NCI-H2081 (cell line): ENCODE measurements at regions not wholly inside any gene's neighbourhood (a gene's known extent, or its start where the extent isn't known, plus 50 kb on each side); places are given as distances from the start of the nearest gene placed in this dataset.
"Not testable (repeated sequence)": the region's sequence is repeated elsewhere in the genome, so short reads cannot be mapped to it uniquely, and the experiment has no call there.

Source experiments
- DNase-seq, 2 experiments: peaks; one replicate each; lab custom pipeline; 2025; lab: John Stamatoyannopoulos, UW

DNA sequence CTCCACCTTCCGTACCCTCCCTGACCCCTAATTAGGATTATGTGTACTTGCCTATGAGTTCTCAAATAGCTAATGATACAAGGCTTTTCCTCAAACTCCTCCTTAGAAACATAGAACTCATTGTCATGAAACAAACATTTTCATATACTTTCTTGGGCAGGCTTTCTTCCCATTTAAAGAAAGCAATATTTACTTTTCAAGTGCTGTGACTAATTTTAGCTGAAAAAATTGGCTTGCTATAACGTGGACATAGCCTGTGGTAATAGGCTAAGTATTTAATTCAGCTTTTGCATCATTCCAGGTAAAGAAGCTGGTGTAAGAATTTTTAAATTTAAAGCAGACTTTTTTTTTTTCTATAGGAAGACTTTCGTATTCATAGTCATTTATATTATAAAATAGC lies 208.7 kb downstream of the SOX2 start:
- no peak for DNase-seq

GRCh38 chr3:181921220-181921619 lies 209.5 kb downstream of the SOX2 start:
- no peak for DNase-seq

DNA sequence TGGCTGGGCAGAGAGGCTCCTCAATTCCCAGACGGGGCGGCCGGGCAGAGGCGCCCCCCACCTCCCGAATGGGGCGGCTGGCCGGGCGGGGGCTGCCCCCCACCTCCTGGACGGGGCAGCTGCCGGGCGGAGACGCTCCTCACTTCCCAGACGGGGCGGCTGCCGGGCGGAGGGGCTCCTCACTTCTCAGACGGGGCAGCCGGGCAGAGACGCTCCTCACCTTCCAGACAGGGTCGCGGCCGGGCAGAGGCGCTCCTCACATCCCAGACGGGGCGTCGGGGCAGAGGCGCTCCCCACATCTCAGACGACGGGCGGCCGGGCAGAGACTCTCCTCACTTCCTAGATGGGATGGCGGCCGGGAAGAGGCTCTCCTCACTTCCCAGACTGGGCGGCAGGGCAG lies 214.1 kb downstream of the SOX2 start:
- not testable (repeated sequence) for DNase-seq

- no peak for DNase-seq
These were observed 217.8 kb downstream of the SOX2 start for GRCh38 chr3:181929501-181929900.

- DNase-seq, result no peak
These were observed 218.4 kb downstream of the SOX2 start for GRCh38 chr3:181930105-181930504.

- no peak for DNase-seq
These were observed 220.3 kb downstream of the SOX2 start for GRCh38 chr3:181932039-181932438.

- DNase-seq, result peak in 1 of 2 experiments; percentile 34
These were observed 221.4 kb downstream of the SOX2 start for GRCh38 chr3:181933052-181933618.

- no peak for DNase-seq
These were observed 224.2 kb downstream of the SOX2 start for GRCh38 chr3:181935915-181936314.

- DNase-seq, result no peak
These were observed 225.0 kb downstream of the SOX2 start for GRCh38 chr3:181936774-181937173.

- DNase-seq, result peak; percentile 24 to 42
These were observed 226.9 kb downstream of the SOX2 start for GRCh38 chr3:181938580-181938979.

DNA sequence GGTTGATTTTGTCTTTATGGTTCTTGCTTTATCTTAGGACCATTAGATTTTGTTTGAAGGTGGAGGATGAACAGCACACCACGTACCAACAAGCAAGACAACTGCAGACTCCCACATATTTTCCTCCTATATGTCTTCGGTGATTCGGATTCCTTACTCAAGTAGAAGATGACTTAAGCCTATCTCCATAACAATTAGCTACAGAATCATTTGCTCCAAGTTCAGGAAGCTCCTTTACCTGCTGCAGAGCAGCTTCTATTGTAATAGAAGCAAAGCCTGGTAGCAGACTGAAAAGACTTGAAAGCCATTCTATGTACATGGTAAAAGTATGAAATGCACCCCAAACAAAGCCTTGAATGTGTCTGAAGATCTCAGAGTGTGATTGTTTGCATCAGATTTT lies 229.0 kb downstream of the SOX2 start:
- DNase-seq, result peak in 1 of 2 experiments; percentile 54

GRCh38 chr3:181941250-181941649 lies 229.5 kb downstream of the SOX2 start:
- no peak for DNase-seq

- peak; percentile 63 to 69 for DNase-seq
These were observed 231.6 kb downstream of the SOX2 start for GRCh38 chr3:181943285-181943684.

- no peak for DNase-seq
These were observed 235.9 kb downstream of the SOX2 start for GRCh38 chr3:181947606-181948005.

GRCh38 chr3:181948286-181948685 lies 236.6 kb downstream of the SOX2 start:
- peak in 1 of 2 experiments; percentile 26 for DNase-seq

GRCh38 chr3:181952221-181952620 lies 240.5 kb downstream of the SOX2 start:
- no peak for DNase-seq

GRCh38 chr3:181952929-181953328 lies 241.2 kb downstream of the SOX2 start:
- no peak for DNase-seq

- no peak for DNase-seq
These were observed 243.8 kb downstream of the SOX2 start for GRCh38 chr3:181955566-181955965.

GRCh38 chr3:181956122-181956521 lies 244.4 kb downstream of the SOX2 start:
- DNase-seq, result no peak

- peak; percentile 38 to 46 for DNase-seq
These were observed 254.7 kb downstream of the SOX2 start for GRCh38 chr3:181966393-181966792.

- DNase-seq, result no peak
These were observed 258.2 kb downstream of the SOX2 start for GRCh38 chr3:181969925-181970324.

DNA sequence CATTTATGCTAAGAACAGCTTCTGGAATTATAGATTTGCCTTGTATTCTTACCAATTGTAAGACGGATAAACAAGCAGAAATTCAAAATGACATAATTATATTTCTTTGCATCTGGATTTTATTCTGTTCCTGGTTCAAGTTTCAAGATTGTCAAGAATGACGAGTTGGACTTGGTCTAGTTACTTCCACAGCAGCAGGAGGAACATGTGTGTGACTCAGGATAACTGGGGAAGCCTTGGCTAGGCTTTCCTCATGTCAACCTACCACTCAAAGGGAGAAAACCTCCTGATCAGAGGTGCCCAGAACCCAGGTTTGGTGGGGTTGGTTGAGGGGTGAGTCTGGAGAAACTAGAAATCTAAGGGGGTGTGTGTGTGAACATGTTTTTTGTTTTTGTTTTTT lies 259.7 kb downstream of the SOX2 start:
- no peak for DNase-seq

DNA sequence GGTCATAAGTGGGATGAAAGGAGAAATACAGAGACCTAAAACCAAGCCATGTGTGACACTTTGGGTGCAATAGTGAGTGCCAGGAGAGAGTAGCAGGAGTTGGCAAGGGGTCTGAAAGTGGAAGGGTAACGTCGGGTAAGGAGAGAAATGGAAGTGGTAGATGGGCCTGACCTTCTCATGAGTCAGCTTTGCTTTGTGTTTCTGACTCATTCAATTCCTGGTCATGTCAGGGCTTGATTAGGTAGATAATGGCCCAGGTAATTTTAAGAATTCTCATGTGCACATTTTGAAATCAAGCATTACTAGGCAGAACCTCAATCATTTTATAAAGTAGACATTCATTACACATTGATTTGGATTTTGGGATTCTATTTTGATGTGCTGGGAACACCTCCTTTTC lies 262.5 kb downstream of the SOX2 start:
- DNase-seq, result no peak

- DNase-seq, result no peak
These were observed 264.8 kb downstream of the SOX2 start for GRCh38 chr3:181976526-181976925.

- no peak for DNase-seq
These were observed 273.7 kb downstream of the SOX2 start for GRCh38 chr3:181985386-181985785.
